Naive thymus-derived CD4-positive, alpha-beta T cell (primary cell): ENCODE measurements at regions not wholly inside any gene's neighbourhood (a gene's known extent, or its start where the extent isn't known, plus 50 kb on each side); places are given as distances from the start of the nearest gene placed in this dataset.

Experiments
- ATAC-seq: fragments of 150-1000 bp; cut with Tn5 transposase; 2 replicates; pipeline ENCODE4 v1.10.0; 2021; ENCODE audit warnings: mild to moderate bottlenecking, moderate library complexity
- CTCF ChIA-PET: fragments of 350-600 bp; sonication (Branson Sonifier 250); formaldehyde crosslinking; loops from one replicate; lab custom pipeline; 2021; ENCODE audit warnings: antibody characterized with exemption; lab: Charles Lee
- POLR2A ChIA-PET: fragments of 350-600 bp; sonication (Branson Sonifier 250); formaldehyde crosslinking; loops from one replicate; lab custom pipeline; 2021; ENCODE audit warnings: antibody characterized with exemption, inconsistent platforms; lab: Charles Lee
- DNase-seq, 9 donors: peaks; one replicate each; pipeline versions ENCODE4 v3.0.0 to v3.0.0-alpha.2; 2020 to 2022; ENCODE audit warnings: mixed read lengths in 1 of 9
- H3K27ac ChIP-seq: one replicate; pipeline ENCODE4 v1.7.0; 2013; ENCODE audit warnings: mild to moderate bottlenecking, low read depth, low read length, moderate library complexity
- H3K27me3 ChIP-seq, 2 donors: one replicate each; pipeline ENCODE4 v1.7.0; 2013; ENCODE audit warnings: low read length in 2 of 2, mild to moderate bottlenecking in 2 of 2, moderate library complexity in 2 of 2; ENCODE audit not compliant: control insufficient read depth in 2 of 2, insufficient read depth in 2 of 2
- H3K36me3 ChIP-seq, 3 experiments: 1 replicate in 2 of 3; 2 replicates in 1 of 3; pipeline ENCODE4 v1.7.0; 2013; ENCODE audit warnings: low read length in 3 of 3, mild to moderate bottlenecking in 3 of 3, moderate library complexity in 1 of 3; ENCODE audit not compliant: insufficient read depth in 3 of 3, control insufficient read depth in 2 of 3
- H3K4me1 ChIP-seq, 2 donors: one replicate each; pipeline ENCODE4 v1.7.0; 2013; ENCODE audit warnings: low read length in 2 of 2, mild to moderate bottlenecking in 2 of 2, moderate library complexity in 1 of 2; ENCODE audit not compliant: control insufficient read depth in 2 of 2, insufficient read depth in 2 of 2
- H3K4me3 ChIP-seq: 2 replicates; pipeline ENCODE4 v1.7.0; 2013; ENCODE audit warnings: mild to moderate bottlenecking, low read length
- H3K9me3 ChIP-seq, 3 experiments: 1 replicate in 2 of 3; 2 replicates in 1 of 3; pipeline ENCODE4 v1.7.0; 2013; ENCODE audit warnings: low read length in 3 of 3; ENCODE audit not compliant: control insufficient read depth in 2 of 3
- H3K27ac Mint-ChIP-seq, 9 donors: one replicate each; pipeline ENCODE4 v1.8.0; 2020 to 2022; ENCODE audit warnings: mixed read lengths in 9 of 9, mild to moderate bottlenecking in 8 of 9, moderate library complexity in 5 of 9, inconsistent platforms in 2 of 9
- H3K27me3 Mint-ChIP-seq, 5 donors: one replicate each; pipeline ENCODE4 v1.8.0; 2021 to 2022; ENCODE audit warnings: mixed read lengths in 5 of 5, mild to moderate bottlenecking in 1 of 5
- H3K36me3 Mint-ChIP-seq, 5 donors: one replicate each; pipeline ENCODE4 v1.8.0; 2020 to 2022; ENCODE audit warnings: mixed read lengths in 5 of 5, mild to moderate bottlenecking in 3 of 5, inconsistent platforms in 1 of 5
- H3K4me1 Mint-ChIP-seq, 7 donors: one replicate each; pipeline ENCODE4 v1.8.0; 2020 to 2022; ENCODE audit warnings: mixed read lengths in 7 of 7, mild to moderate bottlenecking in 3 of 7, inconsistent platforms in 1 of 7
- H3K4me3 Mint-ChIP-seq, 10 donors: one replicate each; pipeline ENCODE4 v1.8.0; 2020 to 2022; ENCODE audit warnings: mild to moderate bottlenecking in 10 of 10, mixed read lengths in 10 of 10, moderate library complexity in 6 of 10, inconsistent platforms in 2 of 10
- H3K9me3 Mint-ChIP-seq, 11 donors: one replicate each; pipeline ENCODE4 v1.8.0; 2020 to 2022; ENCODE audit warnings: mixed read lengths in 11 of 11, mild to moderate bottlenecking in 4 of 11, inconsistent platforms in 1 of 11, moderate library complexity in 1 of 11
- intact Hi-C, 2 donors: fragments of 100-400 bp; cut with micrococcal nuclease; formaldehyde crosslinking; loops; one replicate each; pipeline ENCODE4 v1.15.1; 2023

DNA sequence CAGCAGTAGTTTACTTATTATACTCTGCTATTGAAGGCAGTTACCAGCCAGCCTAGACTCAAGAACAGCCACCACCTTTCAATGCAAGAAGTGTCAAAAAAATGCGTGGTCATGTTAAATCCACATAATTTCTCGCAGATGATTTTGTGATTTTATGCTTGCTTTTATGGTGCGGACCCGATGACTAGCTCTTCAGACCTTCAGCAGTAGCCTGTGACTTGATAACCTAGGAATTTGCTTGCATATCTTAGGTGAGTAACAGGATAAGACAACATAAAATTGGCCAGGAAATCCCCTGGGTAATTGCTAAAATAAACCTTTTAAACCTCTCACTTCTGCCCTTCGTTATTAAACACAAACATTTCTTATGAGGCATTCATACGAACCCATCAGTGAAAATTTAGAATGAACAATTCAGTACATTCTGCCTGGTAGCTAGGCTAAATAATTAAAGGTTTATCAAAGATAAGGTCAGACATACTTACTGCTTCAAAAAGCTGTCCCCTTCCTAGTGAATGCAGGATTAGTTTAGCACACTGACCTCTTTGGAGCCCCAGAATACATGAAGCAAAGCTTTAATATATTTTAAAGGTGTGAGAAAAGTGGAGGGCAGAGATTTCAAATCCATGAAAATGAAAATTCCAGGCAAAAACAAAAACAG lies 798.8 kb downstream of the OTOL1 start:
- H3K27me3 ChIP-seq: no peaks in the 10 kb centered on the region
- no peak overlapping the region for H3K27ac Mint-ChIP-seq
- POLR2A ChIA-PET: no interaction called here

GRCh38 chr3:162302983-162303624 lies 806.5 kb downstream of the OTOL1 start:
- intact Hi-C loops: no loop called here
- Histone ChIP-seq H3K4me1 (no peaks in the 10 kb centered on the region), H3K27ac (no peak overlapping the region), H3K4me3 (no peak overlapping the region), H3K36me3 (no peaks in the 10 kb centered on the region), H3K27me3 (no peaks in the 10 kb centered on the region), H3K9me3 (no peaks in the 10 kb centered on the region)
- Mint-ChIP-seq H3K4me3 (no peak overlapping the region), H3K27ac (no peak overlapping the region), H3K36me3 (no peaks in the 10 kb centered on the region), H3K9me3 (peaks cover 0 to 11% (median 3%) of the 10 kb centered on the region in 11 donors), H3K4me1 (no peaks in the 10 kb centered on the region), H3K27me3 (no peaks in the 10 kb centered on the region)
- ATAC-seq (no peak), DNase-seq (no peak)
- POLR2A ChIA-PET: no interaction called here
- CTCF ChIA-PET: no interaction called here

More for the DNA sequence above, 798.8 kb downstream of the OTOL1 start:
- no peaks in the 10 kb centered on the region for H3K36me3 Mint-ChIP-seq
- H3K27me3 Mint-ChIP-seq: no peaks in the 10 kb centered on the region
- Histone ChIP-seq H3K27ac (no peak overlapping the region), H3K9me3 (no peaks in the 10 kb centered on the region), H3K4me1 (no peaks in the 10 kb centered on the region), H3K36me3 (no peaks in the 10 kb centered on the region), H3K4me3 (no peak overlapping the region)
- DNase-seq (no peak), ATAC-seq (no peak)
- H3K4me1 Mint-ChIP-seq: no peaks in the 10 kb centered on the region
- no peak overlapping the region for H3K4me3 Mint-ChIP-seq
- peaks cover 0 to 12% (median 4%) of the 10 kb centered on the region in 11 donors for H3K9me3 Mint-ChIP-seq
- CTCF ChIA-PET: no interaction called here
- intact Hi-C loops: no loop called here

GRCh38 chr3:162317046-162317445 lies 820.4 kb downstream of the OTOL1 start:
- Mint-ChIP-seq H3K9me3 (peaks cover 0 to 33% (median 4%) of the 10 kb centered on the region in 11 donors), H3K36me3 (no peaks in the 10 kb centered on the region), H3K27me3 (no peaks in the 10 kb centered on the region), H3K27ac (no peak overlapping the region), H3K4me3 (no peak overlapping the region), H3K4me1 (no peaks in the 10 kb centered on the region)
- no peak overlapping the region for H3K27ac ChIP-seq
- DNase-seq (no peak), ATAC-seq (no peak)
- no peaks in the 10 kb centered on the region for H3K27me3 ChIP-seq
- ChIA-PET POLR2A (no interaction called here), CTCF (interaction anchor here (0.5 kb wide), 1 partner anchor 12 kb away, joined by 3 read pairs; no protein-coding TSS in a partner anchor)
- no peak overlapping the region for H3K4me3 ChIP-seq
- no peaks in the 10 kb centered on the region for H3K36me3 ChIP-seq
- no peaks in the 10 kb centered on the region for H3K4me1 ChIP-seq
- intact Hi-C loops: no loop called here
- H3K9me3 ChIP-seq: peaks cover 0 to 3% (median 0%) of the 10 kb centered on the region in 3 experiments

- Histone ChIP-seq H3K27ac (no peak overlapping the region), H3K4me1 (no peaks in the 10 kb centered on the region), H3K9me3 (no peaks in the 10 kb centered on the region), H3K4me3 (no peak overlapping the region), H3K36me3 (no peaks in the 10 kb centered on the region), H3K27me3 (no peaks in the 10 kb centered on the region)
- DNase-seq (no peak), ATAC-seq (no peak)
- Mint-ChIP-seq H3K27me3 (no peaks in the 10 kb centered on the region), H3K36me3 (peaks cover 0 to 4% (median 0%) of the 10 kb centered on the region in 5 donors), H3K4me3 (no peak overlapping the region), H3K4me1 (peaks cover 0 to 1% (median 0%) of the 10 kb centered on the region in 7 donors), H3K27ac (no peak overlapping the region), H3K9me3 (peaks cover 0 to 20% (median 9%) of the 10 kb centered on the region in 11 donors)
- intact Hi-C loops: no loop called here
- CTCF ChIA-PET: interaction anchor here (0.8 kb wide), 1 partner anchor 11 kb away, joined by 3 read pairs; no protein-coding TSS in a partner anchor
- POLR2A ChIA-PET: no interaction called here
These were observed 832.0 kb downstream of the OTOL1 start for GRCh38 chr3:162328649-162329048.

DNA sequence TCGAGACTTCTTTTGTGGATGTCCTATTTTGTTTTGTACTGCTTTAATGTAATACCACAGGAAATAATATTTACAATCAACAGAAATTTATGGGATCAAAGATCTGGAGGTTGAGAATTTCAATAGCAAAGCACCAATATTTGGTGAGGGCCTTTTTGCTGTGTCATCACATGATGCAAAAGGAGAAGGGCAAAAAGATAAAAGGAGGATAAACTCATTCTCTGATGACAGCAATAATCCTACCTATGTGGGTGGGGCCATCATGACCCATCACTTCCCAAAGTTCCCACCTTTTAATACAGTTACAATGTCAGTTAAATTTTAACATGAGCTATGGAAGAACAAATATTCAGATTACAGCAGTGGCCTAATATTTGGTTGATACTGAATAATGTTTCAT lies 832.9 kb downstream of the OTOL1 start:
- Histone ChIP-seq H3K27ac (no peak overlapping the region), H3K9me3 (no peaks in the 10 kb centered on the region), H3K4me3 (no peak overlapping the region), H3K36me3 (no peaks in the 10 kb centered on the region), H3K27me3 (no peaks in the 10 kb centered on the region), H3K4me1 (no peaks in the 10 kb centered on the region)
- CTCF ChIA-PET: no interaction called here
- no peaks in the 10 kb centered on the region for H3K27me3 Mint-ChIP-seq
- intact Hi-C loops: no loop called here
- H3K36me3 Mint-ChIP-seq: peaks cover 0 to 4% (median 0%) of the 10 kb centered on the region in 5 donors
- H3K9me3 Mint-ChIP-seq: peaks cover 0 to 21% (median 7%) of the 10 kb centered on the region in 11 donors
- POLR2A ChIA-PET: no interaction called here
- ATAC-seq: no peak
- H3K4me1 Mint-ChIP-seq: peaks cover 0 to 1% (median 0%) of the 10 kb centered on the region in 7 donors
- no peak for DNase-seq
- H3K4me3 Mint-ChIP-seq: no peak overlapping the region
- H3K27ac Mint-ChIP-seq: no peak overlapping the region

- no peak overlapping the region for H3K27ac ChIP-seq
- peaks cover 0 to 1% (median 0%) of the 10 kb centered on the region in 7 donors for H3K4me1 Mint-ChIP-seq
- no peak overlapping the region for H3K27ac Mint-ChIP-seq
- no peak for DNase-seq
- CTCF ChIA-PET: no interaction called here
- H3K27me3 ChIP-seq: no peaks in the 10 kb centered on the region
- H3K9me3 Mint-ChIP-seq: peaks cover 0 to 20% (median 6%) of the 10 kb centered on the region in 11 donors
- H3K27me3 Mint-ChIP-seq: no peaks in the 10 kb centered on the region
- H3K36me3 Mint-ChIP-seq: no peaks in the 10 kb centered on the region
- intact Hi-C loops: no loop called here
- no peaks in the 10 kb centered on the region for H3K9me3 ChIP-seq
- H3K4me3 ChIP-seq: no peak overlapping the region
- H3K36me3 ChIP-seq: no peaks in the 10 kb centered on the region
- no peaks in the 10 kb centered on the region for H3K4me1 ChIP-seq
- POLR2A ChIA-PET: no interaction called here
- no peak overlapping the region for H3K4me3 Mint-ChIP-seq
- ATAC-seq: no peak
These were observed 835.7 kb downstream of the OTOL1 start for GRCh38 chr3:162332344-162332743.

DNA sequence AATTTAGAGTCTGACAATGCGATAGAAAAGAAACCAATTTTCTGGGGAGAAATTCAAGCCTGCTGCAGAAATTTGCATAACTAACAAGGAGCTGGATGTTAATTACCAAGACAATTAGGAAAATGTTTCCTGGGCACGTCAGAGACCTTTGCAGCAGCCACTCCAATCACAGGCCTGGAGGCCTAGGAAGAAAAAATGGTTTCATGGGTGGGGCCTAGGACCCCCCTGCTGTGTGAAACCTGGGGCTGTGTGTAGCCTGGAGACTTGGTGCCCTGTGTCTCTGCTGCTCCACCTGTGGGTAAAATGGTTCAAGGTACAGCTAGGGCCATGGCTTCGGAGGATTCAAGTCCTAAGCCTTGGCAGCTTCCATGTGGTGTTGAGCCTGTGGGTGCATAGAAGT lies 837.9 kb downstream of the OTOL1 start:
- Mint-ChIP-seq H3K27ac (no peak overlapping the region), H3K27me3 (no peaks in the 10 kb centered on the region), H3K36me3 (no peaks in the 10 kb centered on the region), H3K4me1 (no peaks in the 10 kb centered on the region), H3K4me3 (no peak overlapping the region), H3K9me3 (peaks cover 0 to 20% (median 2%) of the 10 kb centered on the region in 11 donors)
- POLR2A ChIA-PET: no interaction called here
- Histone ChIP-seq H3K4me1 (no peaks in the 10 kb centered on the region), H3K36me3 (no peaks in the 10 kb centered on the region), H3K4me3 (no peak overlapping the region), H3K9me3 (no peaks in the 10 kb centered on the region), H3K27me3 (no peaks in the 10 kb centered on the region), H3K27ac (no peak overlapping the region)
- no peak for ATAC-seq
- DNase-seq: no peak
- intact Hi-C loops: no loop called here
- CTCF ChIA-PET: no interaction called here
